Uterus (tissue), 3 donors: ENCODE measurements at regions not wholly inside any gene's neighbourhood (a gene's known extent, or its start where the extent isn't known, plus 50 kb on each side); places are given as distances from the start of the nearest gene placed in this dataset.

Experiments used
- DNase-seq, 2 donors: peaks; one replicate each; pipeline ENCODE4 v3.0.0-alpha.2; 2019 to 2020
- H3K27ac ChIP-seq, 2 donors: fragments of 200-600 bp; sonication (generic); 1 replicate in 1 of 2; 2 replicates in 1 of 2; pipeline ENCODE4 v1.5.1; 2016 to 2018
- H3K27me3 ChIP-seq, 2 donors: fragments of 200-600 bp; sonication (generic); one replicate each; pipeline ENCODE4 v1.5.1; 2018 to 2019; ENCODE audit warnings: control low read depth in 1 of 2
- H3K36me3 ChIP-seq, 2 donors: fragments of 200-600 bp; sonication (generic); one replicate each; pipeline ENCODE4 v1.5.1; 2019; ENCODE audit warnings: control low read depth in 1 of 2
- H3K4me1 ChIP-seq, 2 donors: fragments of 200-600 bp; sonication (generic); one replicate each; pipeline ENCODE4 v1.5.1; 2018 to 2019; ENCODE audit warnings: control low read depth in 1 of 2
- H3K4me3 ChIP-seq, 2 donors: fragments of 200-600 bp; sonication (generic); 1 replicate in 1 of 2; 2 replicates in 1 of 2; pipeline ENCODE4 v1.5.1; 2018 to 2019; ENCODE audit warnings: mild to moderate bottlenecking in 1 of 2
- H3K9me3 ChIP-seq, 2 donors: fragments of 200-600 bp; sonication (generic); one replicate each; pipeline ENCODE4 v1.5.1; 2019; ENCODE audit warnings: control low read depth in 1 of 2
- POLR2A ChIP-seq, 2 donors: fragments of 450-650 bp; IDR thresholded peaks; one replicate each; pipeline ENCODE4 v1.6.1; 2016; ENCODE audit warnings: antibody characterized with exemption in 2 of 2, mild to moderate bottlenecking in 1 of 2, moderate library complexity in 1 of 2
- intact Hi-C: fragments of 100-400 bp; cut with DNase I; formaldehyde crosslinking; loops from one replicate; pipeline ENCODE4 v1.15.1; 2023; ENCODE audit warnings: low total_unique reads
- TF ChIP-seq, protein P1 (sequence below), 4 experiments: fragments of 200-600 bp in 2 of 4; fragments of 450-650 bp in 2 of 4; sonication (generic) in 2 of 4; IDR thresholded peaks; one replicate each; pipeline ENCODE4 v1.5.1; 2016 to 2019; ENCODE audit warnings: antibody characterized with exemption in 4 of 4, mild to moderate bottlenecking in 2 of 4, moderate library complexity in 1 of 4
- donor health status: DM: yes; HTN: yes; CAD: no.

DNA sequence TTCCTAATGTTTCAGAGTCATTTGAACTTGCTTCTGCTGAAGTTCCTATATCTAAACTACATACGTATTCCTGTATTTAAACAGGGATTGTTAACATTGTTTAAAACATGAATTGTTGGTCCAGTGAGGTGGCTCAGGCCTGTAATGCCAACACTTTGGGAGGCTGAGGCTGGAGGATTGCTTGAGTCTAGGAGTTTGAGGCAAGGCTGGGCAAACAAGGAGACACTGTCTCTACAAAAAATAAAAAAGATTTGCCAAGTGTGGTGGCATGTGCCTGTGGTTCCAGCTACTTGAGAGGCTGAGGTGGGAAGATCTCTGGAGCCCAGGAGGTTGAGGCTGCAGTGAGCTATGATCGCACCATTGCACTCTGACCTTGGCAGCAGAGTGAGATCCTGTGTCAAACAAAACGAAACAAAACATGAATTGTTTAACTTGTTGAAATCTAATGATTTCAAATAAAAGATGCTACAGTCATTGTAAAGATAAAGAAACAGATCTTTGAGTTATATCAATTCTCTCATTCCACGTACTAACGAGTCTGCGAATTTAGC is 809.4 kb downstream of the TYW1 start:
- TF ChIP-seq POLR2A (IDR thresholded peaks at IDR 0.05): no peak
- TF ChIP-seq, protein P1, sequence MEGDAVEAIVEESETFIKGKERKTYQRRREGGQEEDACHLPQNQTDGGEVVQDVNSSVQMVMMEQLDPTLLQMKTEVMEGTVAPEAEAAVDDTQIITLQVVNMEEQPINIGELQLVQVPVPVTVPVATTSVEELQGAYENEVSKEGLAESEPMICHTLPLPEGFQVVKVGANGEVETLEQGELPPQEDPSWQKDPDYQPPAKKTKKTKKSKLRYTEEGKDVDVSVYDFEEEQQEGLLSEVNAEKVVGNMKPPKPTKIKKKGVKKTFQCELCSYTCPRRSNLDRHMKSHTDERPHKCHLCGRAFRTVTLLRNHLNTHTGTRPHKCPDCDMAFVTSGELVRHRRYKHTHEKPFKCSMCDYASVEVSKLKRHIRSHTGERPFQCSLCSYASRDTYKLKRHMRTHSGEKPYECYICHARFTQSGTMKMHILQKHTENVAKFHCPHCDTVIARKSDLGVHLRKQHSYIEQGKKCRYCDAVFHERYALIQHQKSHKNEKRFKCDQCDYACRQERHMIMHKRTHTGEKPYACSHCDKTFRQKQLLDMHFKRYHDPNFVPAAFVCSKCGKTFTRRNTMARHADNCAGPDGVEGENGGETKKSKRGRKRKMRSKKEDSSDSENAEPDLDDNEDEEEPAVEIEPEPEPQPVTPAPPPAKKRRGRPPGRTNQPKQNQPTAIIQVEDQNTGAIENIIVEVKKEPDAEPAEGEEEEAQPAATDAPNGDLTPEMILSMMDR (IDR thresholded peaks at IDR 0.05): no peak
- Histone ChIP-seq H3K4me3 (no peak overlapping the region), H3K9me3 (no peaks in the 10 kb centered on the region), H3K27me3 (no peaks in the 10 kb centered on the region), H3K36me3 (no peaks in the 10 kb centered on the region), H3K27ac (no peak overlapping the region), H3K4me1 (no peaks in the 10 kb centered on the region)
- DNase-seq: no peak
- intact Hi-C loops: no loop called here

DNA sequence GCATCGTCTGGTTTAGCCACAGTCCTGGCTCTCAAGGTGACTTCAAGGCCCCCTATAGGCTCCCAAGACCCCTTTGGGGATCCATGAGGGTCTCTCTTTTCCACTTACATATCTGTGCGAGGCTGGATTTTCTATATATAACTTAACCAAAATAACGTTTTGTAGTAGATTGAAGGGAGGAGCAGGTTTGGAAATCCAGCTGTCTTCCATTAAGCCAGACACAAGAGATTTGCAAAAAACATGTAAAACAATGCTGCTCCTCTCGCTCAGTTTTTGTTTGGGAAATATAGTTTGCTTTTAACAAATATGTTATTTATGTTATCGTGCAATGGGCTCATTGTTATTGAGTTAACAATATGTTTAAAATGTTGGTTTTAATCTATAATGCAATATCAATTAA is 811.2 kb downstream of the TYW1 start:
- Histone ChIP-seq H3K36me3 (no peaks in the 10 kb centered on the region), H3K27ac (no peak overlapping the region), H3K9me3 (no peaks in the 10 kb centered on the region), H3K4me3 (no peak overlapping the region), H3K27me3 (no peaks in the 10 kb centered on the region), H3K4me1 (no peaks in the 10 kb centered on the region)
- no peak for TF ChIP-seq POLR2A (IDR thresholded peaks at IDR 0.05)
- TF ChIP-seq, protein P1 (IDR thresholded peaks at IDR 0.05): no peak
- no peak for DNase-seq
- intact Hi-C loops: no loop called here

DNA sequence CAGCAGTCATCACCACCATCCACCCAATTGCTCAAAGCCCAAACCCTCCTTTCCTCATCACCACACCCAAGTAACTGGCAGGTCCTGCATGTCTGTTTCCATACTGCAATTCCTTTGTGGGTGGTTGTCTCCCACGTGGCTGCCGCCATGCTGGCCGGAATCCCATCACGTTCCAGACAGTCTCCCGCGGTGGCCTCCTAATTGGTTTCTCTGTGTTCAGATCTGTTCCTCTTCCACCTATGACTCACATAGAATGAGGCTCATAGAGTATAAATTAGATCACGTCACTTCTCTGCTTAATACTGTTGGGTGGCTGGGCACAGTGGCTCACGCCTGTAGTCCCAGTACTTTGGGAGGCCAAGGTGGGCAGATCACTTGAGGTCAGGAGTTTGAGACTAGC is 813.0 kb downstream of the TYW1 start:
- TF ChIP-seq POLR2A (IDR thresholded peaks at IDR 0.05): no peak
- TF ChIP-seq, protein P1 (IDR thresholded peaks at IDR 0.05): no peak
- Histone ChIP-seq H3K27ac (no peak overlapping the region), H3K4me3 (no peak overlapping the region), H3K27me3 (no peaks in the 10 kb centered on the region), H3K36me3 (no peaks in the 10 kb centered on the region), H3K9me3 (no peaks in the 10 kb centered on the region), H3K4me1 (no peaks in the 10 kb centered on the region)
- intact Hi-C loops: no loop called here
- no peak for DNase-seq

DNA sequence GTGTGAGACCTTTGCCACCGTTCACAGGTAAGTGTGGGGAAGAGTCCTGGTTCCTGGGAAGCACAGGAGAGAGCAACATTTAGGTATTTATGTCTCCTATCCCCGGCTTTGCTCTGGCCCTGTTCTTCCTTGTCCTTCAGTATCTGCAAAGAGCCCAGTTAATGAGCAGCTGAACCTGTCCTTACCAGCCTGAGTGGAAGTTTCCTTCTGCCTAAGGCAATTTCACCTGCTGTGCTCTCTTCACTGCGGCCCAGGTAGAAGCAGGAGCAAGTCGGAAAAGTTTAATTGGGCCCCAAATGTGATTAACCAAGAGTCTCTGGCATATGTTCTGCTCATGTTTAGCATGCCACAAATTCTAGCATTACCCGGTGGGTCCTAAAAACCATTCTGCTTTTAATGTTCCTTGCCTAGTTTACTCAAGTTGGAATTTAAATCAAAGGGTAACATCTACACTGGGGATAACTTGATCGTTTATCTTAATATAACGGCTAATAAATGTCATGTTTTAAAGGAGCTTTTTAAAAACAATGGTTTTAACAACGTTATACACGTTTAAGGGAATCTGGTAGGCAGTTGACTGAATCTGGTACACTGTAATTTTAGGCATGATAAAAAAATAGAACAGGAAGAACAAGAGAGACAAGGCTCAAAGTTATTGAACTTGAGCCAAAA is 817.1 kb downstream of the TYW1 start:
- intact Hi-C loops: no loop called here
- Histone ChIP-seq H3K27me3 (no peaks in the 10 kb centered on the region), H3K36me3 (no peaks in the 10 kb centered on the region), H3K27ac (no peak overlapping the region), H3K4me3 (no peak overlapping the region), H3K4me1 (no peaks in the 10 kb centered on the region), H3K9me3 (no peaks in the 10 kb centered on the region)
- TF ChIP-seq, protein P1 (IDR thresholded peaks at IDR 0.05): no peak
- TF ChIP-seq POLR2A (IDR thresholded peaks at IDR 0.05): no peak
- DNase-seq: no peak

DNA sequence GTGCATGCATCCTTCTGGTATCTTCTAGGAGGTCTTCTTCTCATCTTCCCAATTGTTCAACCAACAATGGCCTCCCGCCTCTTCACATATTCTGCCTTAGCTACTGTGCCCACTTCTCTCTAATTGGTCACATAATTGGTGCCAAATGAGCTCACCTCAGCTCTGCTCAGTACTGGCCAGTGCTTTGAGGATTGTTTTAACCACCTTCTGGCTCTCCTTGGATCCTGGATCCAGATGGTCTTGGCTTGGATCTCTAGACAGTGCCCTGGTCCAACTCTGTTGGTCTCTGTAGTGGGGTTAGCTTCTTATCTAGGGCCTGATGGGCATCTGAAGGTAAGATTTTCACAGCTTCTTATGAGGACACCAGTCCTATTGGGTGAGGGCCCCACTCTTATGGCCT is 820.8 kb downstream of the TYW1 start:
- TF ChIP-seq POLR2A (IDR thresholded peaks at IDR 0.05): no peak
- TF ChIP-seq, protein P1 (IDR thresholded peaks at IDR 0.05): no peak
- Histone ChIP-seq H3K9me3 (no peaks in the 10 kb centered on the region), H3K36me3 (no peaks in the 10 kb centered on the region), H3K4me1 (no peaks in the 10 kb centered on the region), H3K4me3 (no peak overlapping the region), H3K27me3 (no peaks in the 10 kb centered on the region), H3K27ac (no peak overlapping the region)
- intact Hi-C loops: no loop called here
- no peak for DNase-seq
